Medulla oblongata (tissue), 1 donor: ENCODE measurements at regions not wholly inside any gene's neighbourhood (a gene's known extent, or its start where the extent isn't known, plus 50 kb on each side); places are given as distances from the start of the nearest gene placed in this dataset.
"Not testable (repeated sequence)": the region's sequence is repeated elsewhere in the genome, so short reads cannot be mapped to it uniquely, and the experiment has no call there.

ENCODE experiments used
- DNase-seq: peaks from one replicate; pipeline ENCODE4 v3.0.0-alpha.2; 2015; ENCODE audit errors: extremely low spot score

DNA sequence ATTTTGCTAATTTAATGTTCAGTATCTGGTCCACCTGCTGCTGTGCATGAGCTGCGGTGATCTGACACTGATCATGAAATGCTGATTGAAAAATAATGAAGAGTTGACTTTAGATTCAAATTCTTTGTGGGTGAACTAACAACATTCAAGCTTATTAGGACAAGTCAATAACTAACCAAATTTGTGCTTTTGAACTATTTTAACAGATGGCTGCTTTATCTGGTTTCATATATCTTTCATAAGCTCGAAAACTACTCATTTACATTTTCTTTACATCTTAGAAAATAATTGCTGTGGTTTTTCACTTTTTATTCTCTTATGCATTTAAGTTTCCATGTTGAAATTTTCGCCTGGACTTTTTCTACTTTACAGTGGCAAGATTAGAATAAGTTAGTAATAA lies 274.8 kb upstream of the CCNG1 start:
- no peak for DNase-seq

DNA sequence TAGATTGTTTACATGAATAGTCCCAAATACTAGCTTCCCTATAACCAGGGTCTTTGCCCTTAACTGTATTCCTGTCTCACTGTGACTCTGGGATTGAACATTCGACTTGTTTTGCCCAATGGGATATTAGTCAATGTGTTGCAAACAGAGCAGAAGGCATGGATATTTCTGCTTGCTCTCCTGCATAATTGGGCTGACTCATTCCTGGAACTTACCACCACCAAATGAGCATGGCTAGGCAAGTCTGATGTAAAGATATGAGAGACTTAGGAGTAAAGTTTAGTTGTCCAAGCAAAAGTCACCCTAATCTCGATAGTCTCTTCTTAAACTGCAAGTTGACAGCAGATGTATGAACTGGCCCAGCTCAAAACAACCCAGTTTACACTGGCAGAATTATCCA lies 273.5 kb upstream of the CCNG1 start:
- DNase-seq, result no peak

DNA sequence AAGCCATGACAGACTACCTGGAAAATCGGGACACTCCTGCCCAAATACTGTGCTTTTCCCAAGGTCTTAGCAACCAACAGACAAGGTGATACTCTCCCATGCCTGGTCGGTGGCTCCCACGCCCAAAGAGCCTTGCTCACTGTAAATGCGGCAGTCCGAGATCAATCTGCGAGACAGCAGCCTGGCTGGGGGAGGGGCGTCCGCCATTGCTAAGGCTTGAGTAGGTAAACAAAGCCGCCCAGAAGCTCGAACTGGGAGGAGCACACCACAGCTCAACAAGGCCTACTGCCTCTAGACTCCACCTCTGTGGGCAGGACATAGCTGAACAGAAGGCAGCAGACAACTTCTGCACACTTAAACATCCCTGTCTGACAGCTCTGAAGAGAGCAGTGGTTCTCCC lies 272.1 kb upstream of the CCNG1 start:
- no peak for DNase-seq

DNA sequence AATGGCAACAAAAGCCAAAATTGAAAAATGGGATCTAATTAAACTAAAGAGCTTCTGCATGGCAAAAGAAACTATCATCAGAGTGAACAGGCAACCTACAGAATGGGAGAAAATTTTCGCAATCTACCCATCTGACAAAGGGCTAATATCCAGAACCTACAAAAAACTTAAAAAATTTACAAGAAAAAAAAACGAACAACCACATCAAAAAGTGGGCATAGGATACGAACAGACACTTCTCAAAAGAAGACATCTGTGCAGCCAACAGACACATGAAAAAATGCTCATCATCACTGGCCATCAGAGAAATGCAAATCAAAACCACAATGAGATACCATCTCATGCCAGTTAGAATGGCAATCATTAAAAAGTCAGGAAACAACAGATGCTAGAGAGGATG lies 267.2 kb upstream of the CCNG1 start:
- not testable (repeated sequence) for DNase-seq

DNA sequence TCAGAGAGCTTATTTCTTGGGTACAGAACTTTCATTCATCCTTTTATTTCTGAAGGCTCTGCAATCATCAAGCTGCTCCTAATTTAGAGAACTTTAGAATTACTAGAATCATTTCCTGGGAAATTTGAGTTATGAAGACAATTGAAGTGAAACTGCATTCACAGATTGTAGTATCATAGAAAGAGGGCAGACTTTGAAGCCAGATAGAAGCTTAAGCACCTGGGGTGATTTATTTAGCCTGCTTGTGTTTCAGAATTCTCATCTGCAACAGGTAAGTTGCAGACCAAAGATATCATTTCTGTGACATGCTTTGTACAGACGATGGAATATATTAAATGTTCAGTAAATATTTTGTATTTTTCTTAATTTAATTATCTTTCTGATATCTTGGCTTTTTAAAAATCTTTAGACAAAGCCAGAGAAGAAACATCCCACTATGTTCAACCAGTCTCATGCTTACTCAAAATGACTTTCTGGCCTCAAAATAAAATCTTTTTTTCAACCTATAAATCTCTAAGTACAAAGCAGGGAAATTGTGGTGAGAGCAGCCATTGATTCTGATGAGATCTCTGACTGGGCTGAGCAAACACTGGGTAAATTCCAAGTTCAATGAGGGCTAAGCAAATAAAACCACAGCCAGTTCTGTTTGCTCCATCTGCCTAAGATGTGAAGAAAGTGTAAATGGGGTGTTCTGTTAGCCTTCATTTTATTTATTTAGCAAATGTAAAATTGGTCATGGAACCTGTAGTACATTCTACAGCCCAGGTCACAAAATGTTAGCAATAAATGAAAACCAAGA lies 264.7 kb upstream of the CCNG1 start:
- DNase-seq, result no peak

DNA sequence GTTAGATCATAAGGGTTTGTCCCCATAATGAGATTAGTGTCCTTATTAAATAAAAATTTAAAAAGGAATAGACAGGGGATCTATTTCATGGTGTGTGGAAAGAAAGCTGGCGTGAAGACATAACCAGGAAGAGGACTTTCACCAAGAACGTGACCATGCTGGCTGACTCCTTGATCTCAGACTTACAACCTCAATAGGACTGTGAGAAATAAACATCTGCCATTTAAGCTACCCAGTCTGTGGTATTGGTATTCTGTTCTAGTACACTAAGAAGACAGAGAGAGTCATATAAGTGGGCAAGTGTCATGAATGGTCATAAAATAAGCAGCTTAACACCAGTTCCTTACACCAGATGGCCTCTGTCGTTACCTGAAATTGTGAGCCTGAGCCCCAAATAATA lies 259.4 kb upstream of the CCNG1 start:
- no peak for DNase-seq

DNA sequence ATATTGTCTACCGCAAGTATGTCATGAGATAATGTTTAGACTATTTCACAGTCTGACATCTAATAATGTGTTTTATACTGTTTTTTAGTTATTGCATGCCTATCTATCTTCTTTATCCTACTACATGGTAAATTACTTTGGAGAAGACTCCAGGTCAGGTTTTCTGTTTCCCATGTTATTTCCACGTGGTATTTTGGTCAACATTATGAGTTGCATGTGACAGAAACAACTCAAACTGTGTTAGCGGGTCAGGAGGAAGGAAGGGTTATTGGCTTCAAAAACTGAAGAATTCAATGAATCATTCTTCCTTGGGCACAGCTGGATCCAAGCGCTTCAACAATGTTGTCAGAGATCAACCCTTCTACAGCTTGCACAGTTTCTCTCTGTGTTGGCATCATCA lies 252.1 kb upstream of the CCNG1 start:
- DNase-seq, result no peak

DNA sequence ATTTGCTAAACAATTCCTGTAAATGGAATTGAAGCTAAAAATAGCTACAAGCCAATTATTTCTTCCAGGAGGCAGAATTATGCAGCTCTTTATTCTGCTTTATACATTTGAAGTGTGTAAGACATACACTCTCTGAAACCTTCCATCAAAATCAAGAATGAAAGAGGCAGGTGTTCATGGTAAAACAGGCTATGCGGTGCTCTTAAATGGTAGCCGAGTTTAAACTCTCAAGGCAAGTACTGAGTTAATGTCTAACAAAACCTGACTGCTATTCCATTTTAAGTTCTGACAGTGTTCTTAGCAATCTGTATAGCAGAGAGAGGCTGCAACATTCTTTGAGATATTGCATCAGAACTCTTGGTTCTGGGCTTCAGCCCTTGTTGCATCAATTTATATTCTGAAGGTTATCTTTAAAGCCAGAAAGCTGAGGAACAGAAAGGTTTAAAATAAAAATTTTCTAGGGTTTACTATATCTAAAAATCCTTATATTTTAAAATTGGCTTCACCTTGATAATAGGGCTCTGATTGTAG lies 248.3 kb upstream of the CCNG1 start:
- DNase-seq, result no peak

DNA sequence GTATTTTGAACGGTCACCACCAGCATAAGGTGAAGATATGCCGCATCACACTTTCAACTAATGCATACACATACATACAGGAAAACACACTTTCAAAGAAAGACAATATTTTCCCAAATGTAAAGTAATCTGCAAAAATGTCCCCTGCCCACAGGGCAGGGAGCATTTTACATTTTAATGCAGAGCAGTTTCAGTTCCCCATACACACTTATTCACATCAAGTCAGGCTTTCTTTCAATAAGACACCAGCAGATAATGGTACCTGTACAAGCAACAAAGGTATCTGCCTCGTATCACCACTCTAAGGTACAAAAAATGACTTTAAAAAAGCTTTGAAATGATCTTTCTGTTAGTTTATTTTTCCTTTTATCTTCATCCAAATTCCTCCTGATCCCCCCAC lies 247.1 kb upstream of the CCNG1 start:
- no peak for DNase-seq

DNA sequence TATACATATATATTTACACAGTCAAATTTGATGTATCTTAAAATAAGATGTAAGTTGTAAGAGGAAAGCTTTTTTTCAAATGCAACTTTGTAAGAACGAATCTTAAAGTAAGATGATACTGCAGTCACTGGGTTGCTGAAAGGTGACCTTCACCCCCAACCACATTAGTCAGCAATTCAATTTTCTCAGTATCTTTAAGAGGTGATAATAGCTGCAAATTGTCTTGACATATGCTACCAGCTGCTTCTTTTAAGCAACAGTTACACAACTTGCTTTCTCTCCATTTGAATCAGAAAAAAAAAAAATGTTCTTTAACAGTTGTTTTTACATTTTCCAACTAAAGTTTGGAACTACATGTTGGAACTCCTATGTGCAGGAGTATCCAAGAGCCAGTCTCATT lies 246.6 kb upstream of the CCNG1 start:
- DNase-seq, result no peak

DNA sequence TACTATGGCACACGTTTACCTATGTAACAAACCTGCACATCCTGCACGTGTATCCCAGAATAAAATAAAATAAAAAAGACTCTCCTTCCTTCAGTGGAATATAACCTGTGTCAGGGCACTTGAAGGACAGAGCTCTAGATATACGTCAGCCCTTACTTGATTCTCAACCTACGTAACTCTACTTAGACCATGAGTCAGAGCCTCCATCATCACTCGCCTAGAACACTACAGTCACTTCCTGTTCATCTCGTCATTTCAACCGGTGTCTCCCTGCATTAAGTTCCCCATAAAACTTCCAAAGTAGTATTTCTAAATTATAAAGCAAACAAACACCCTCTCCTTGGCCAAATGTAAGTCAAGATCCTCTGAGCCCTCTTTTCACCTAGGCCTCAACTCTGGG lies 243.5 kb upstream of the CCNG1 start:
- DNase-seq, result no peak

DNA sequence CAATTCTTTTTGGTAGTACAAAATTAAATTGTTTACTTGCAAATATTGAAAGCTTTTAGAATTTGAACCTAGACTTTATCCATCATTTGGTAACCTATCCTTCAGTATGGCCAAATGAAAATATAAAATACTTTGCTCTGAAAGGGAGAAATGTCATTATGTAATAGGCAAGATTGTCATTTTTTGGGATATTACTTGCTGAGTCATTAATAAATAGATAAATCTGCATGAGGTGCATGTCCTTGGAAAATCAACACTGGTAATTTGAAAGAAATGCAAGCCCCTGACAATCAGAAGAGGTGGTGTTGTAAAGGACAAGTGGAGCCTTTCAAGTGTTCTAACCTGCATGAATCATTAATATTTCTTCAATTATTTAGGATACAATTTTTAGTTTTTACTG lies 231.8 kb upstream of the CCNG1 start:
- DNase-seq, result no peak

DNA sequence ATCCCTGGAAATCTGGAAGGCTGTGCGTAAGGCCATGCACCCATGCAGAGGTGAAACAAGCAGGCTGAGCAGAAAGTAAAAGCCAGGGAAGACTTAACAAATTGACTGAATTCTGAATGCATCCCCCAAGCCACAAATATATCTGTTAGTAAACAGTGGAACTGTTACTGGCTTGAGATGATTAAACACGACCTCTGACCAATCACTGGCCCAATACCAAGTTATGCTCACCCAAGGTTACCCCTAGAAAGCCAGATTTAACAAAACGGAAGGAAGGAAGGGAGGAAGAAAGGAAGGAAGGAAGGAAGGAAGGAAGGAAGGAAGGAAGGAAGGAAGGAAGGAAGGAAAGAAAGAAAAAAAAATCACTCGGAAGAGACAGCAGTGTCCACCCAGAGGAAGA lies 215.8 kb upstream of the CCNG1 start:
- no peak for DNase-seq

DNA sequence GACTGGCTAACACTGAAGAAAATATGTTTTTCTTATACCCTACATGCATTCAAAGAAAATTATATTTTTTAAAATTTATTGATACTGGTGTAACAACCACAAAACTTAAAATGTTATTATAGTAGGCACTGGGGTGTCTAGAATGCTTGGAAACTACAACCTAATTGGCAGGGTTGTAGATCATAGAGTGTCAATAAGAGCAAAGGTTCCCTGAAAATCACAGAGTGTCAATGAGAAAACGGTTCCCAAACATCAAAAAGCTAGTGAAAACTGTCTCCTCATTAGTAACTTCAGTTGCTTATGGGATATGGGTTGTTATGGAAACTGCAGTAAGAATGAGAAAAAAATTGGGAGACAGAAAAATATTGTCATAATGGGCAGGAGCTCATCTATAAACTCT lies 214.4 kb upstream of the CCNG1 start:
- no peak for DNase-seq

DNA sequence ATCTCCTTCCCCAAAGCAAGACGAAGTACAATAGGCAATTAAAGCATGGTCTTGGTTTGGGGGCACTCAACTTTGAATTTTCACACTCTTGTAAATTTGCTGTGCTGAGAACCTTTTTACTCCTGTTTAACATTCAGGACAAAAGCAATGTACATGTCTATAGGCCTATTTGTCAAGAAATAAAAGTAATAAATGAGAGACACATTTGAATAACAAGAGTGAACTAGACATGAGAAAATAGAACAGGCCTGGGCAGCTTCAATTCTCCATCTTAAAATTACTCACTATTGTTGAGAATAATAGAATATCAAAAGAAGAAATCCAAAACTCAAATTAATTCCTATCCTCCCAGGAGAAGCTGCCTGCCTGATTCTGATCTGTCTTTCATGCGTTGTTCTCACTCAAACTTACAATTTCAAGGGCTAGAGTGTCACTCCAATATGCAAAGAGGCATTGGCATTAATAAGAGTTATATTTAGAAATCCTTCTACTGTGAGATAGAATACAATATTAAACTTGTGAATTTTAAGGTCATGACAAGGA lies 192.9 kb upstream of the CCNG1 start:
- DNase-seq, result no peak

DNA sequence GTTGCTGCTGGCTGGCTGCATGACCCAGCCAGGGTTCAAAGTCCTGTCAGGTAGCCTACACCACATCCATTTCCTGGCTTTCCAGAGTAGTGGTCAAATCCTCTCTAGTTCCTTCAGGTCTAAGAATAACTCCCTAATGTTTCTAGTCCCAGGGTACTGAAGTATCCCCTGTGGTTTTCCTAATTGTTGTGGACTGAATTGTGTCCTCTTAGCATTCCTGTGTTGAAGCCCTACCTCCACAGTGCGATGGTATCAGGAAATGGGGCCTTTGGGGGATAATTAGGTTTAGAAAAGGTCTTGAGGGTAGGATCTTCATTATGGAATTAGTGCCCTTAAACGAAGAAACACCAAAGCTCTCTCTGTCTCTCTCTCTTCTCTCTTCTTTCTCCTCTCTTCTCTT lies 191.8 kb upstream of the CCNG1 start:
- DNase-seq, result no peak

DNA sequence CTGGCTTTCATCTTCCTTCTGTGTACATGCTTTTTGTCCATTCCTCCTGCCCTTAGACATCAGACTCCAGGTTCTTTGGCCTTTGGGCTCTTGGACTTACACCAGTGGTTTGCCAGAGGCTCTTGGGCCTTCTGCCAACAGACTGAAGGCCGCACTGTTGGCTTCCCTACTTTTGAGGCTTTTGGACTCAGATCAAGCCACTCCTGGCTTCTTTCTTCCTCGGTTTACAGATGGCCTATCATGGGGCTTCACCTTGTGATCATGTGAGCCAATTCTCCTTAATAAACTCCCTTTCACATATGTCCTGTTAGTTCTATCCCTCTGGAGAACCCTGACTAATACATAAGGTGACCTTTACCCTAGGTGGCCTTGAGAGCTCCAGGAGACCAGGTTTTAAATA lies 189.1 kb upstream of the CCNG1 start:
- DNase-seq, result no peak

DNA sequence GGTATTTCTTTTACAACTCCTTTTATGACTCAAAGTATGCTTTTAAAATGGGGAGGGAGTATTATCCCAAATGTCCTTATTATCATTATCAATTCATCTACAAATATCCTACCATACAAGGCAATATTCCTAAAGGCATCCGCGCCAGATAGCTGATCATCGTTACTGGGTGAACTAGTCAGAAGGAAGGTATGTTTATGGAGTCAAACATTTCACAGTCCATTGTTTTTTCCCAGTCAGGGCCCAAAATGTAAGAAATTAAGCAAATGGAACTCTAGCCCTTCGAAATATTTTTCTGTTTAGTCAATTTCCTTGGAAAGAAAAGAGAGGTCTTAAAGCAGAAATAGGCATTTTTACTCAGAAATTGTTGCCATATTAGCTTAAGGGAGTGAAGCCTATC lies 188.5 kb upstream of the CCNG1 start:
- DNase-seq, result no peak

DNA sequence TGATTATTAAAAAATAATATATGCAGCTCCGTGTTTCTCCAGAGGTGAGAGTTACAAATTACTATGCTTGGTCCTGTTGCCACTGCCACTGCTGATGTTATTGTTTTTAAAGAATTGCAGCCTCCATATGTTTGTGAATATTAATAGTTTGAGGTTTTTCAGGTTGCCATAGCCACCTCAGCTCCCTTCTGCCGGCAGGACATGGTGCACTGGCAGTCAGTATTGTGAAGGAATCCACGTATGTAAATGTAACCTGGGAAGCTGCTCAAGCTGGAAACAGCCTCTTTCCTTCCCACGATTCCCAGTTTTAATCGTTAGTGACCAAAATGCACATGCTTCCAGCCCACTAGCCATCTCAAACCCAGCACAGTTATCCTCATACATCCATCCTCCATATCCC lies 184.4 kb upstream of the CCNG1 start:
- no peak for DNase-seq

DNA sequence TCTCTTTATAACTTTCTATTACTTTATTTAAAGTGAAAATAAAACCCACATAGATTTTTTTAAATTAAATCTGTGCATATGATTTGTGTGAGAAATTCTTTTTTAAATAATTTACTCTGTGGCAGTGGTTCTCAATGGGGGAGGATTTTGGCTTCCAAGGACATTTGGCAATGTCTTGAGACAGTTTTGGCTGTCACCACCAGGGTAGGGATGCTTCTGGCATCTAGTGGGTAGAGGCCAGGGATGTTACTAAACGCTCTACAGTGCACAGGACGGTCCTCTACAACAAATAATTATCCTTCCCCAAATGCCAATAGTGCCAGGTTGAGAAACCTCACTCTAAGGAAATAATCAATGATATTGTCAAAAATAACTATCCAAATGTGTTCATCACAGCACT lies 177.9 kb upstream of the CCNG1 start:
- DNase-seq, result no peak

DNA sequence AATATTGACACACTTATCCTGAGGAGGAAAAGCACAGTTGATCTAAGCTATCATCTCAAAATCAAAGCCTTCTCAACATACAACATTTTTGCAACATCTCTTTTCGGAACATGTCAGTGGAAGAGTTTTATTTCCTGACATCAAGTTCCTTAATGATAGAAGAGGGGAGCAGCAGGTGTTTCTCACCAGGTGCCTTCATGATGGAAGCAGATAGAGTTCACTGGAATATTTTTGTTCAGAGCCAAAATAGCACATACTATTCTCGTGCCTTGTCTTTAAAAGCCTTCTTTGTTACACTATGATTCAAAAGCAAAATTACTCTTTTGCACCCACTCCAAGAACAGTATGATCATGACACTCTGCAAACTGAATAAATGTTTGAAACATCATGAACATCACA lies 176.9 kb upstream of the CCNG1 start:
- no peak for DNase-seq

DNA sequence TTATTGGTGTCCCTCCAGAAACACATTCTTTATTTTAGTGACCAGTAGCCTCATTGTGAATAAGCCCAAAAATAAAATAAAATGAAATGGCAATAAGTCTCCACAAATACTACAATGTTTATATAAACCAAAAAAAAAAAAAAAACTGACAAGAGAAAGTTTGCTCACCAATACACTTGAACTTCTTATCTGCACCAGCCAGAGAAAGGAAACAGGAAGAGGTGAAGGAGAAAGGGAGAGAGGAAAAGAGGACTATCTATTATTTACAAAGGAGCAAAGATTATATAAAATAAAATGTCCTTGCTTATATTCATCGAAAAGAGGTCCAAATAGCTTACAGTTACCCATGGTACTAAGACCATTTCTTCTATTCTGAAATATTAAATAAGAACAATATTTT lies 176.4 kb upstream of the CCNG1 start:
- DNase-seq, result no peak

DNA sequence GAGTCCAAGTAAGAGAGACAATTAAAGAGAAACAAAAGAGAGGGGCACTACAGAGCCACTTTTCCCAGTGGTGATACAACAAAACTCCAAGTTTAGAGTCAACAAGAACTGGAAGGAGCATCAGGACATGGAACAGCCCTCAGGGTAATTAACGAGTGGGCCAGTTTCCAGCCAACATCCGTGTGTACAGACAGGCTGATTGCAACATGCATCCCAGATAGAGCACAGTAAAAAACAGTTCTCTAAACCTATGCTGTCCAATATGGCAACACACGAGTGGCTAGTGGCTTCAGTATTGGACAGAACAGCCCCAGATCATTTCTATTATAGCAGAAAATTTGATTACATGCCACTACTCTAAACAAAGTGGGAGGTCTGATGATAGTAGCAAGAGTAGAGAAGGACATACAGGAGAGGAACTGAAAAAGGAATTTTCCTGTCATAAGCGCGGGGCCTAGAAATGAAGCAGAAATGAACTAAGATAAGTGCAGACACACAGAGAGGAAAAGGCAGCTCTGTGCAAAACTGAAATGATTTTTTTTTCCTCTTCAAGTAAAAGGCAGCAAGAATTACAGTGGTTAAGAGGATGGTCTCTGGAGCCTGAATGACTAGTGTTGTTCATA lies 175.6 kb upstream of the CCNG1 start:
- DNase-seq, result no peak
